GM19372 (cell line): ENCODE measurements at regions not wholly inside any gene's neighbourhood (a gene's known extent, or its start where the extent isn't known, plus 50 kb on each side); places are given as distances from the start of the nearest gene placed in this dataset.
"Not testable (repeated sequence)": the region's sequence is repeated elsewhere in the genome, so short reads cannot be mapped to it uniquely, and the experiment has no call there.

Experiments used
- ATAC-seq: cut with Tn5 transposase; IDR thresholded peaks from one replicate; pipeline ENCODE4 v1.9.1; 2021; ENCODE audit warnings: mild to moderate bottlenecking, low read depth, moderate library complexity; ENCODE audit not compliant: unreplicated experiment

DNA sequence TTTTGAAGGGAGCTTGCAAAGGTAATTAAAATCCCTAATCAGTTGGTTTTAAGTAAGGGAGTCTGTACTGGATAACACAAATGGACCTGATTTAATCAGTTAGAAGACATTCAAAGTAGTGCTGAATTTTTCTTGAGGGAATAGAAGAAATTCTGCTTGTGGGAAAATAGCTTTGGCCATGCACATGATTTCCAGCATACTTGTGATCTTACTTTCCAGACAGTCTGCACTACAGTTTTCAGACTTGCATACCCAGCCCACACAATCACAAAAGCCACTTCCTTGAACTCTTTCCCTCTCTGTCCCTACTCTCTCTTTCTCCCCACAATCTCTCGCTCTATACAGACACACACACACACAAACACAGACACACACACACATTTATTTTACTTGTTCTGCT, 852.1 kb downstream of the PLA2G4A start:
- ATAC-seq: no peak

DNA sequence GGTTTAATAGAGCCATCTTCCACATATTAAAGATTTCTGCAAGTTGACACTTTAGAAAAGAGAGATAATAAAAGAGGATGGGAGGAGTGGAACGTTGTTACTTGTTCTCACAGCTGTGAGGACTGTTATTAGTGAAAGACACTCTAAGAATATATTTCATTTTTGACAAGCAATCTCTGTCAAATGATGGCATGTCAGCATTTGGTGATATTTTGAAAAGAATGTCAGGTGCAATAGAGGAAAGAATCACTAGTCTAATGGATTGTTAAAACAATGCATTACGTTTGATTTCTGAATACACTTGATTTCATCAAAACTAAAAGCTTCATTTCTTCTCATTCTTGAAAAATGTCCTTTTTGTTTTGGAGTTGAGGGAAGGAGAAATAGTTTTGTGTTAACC, 853.4 kb downstream of the PLA2G4A start:
- no peak for ATAC-seq

- ATAC-seq: no peak
Measured at GRCh38 chr1:187685333-187685732, 856.6 kb downstream of the PLA2G4A start.

DNA sequence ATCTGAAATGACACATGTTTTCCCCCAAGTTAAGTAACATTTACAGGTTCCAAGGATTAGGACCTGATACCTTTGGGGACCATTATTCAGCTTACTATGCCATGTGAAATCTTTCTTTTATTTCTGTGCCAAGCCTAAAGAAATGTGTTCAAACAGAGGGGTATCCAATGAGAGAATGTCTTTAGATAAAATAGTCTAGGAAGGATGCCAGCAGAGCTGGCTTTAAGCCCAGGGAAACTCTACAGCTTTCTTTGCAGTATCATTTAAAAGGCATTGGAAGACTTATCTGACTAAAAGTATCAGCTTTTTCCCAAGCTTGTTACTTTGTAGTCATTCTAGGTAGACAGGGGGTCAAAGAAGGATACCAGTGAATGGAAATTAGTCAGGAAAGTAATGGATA, 860.4 kb downstream of the PLA2G4A start:
- ATAC-seq: no peak

GRCh38 chr1:187691439-187691838, 862.7 kb downstream of the PLA2G4A start:
- no peak for ATAC-seq

DNA sequence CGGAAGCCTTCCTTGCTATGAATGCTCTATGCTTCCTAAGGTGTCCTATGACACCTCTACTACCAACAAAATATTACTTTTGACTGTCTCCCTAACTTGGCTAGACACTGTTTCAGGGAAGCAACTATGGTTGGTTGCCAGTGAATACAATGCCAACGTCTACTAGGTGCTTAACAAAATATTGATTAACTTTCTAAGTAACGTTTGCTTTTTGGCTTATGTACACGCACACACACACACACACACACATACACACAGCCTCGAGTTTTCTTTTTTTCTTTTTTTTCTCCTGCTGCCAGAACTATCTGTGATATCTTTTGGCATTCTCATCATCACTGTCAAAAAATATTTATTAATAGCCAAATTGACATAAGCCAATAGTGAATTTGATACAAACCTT, 864.0 kb downstream of the PLA2G4A start:
- ATAC-seq: no peak

DNA sequence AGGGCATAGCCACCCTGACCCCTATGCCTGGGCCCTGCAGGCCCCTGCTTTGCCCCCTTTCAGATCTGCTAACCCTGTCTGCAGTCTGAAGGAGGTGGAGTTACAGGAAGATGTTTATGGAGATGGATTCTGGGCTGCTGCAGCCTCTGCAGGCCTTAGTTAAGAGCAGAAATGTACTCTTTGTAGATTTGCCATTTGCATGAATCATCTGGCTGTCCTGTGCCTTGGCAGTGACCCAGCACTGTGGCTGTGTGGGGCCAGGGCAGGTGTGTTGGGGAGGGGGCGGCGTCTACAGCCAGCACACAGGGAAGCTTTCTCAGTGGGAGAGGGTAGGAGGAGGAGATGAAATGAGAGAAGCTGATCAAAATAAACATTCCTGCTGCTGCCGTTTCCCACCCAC, 867.3 kb downstream of the PLA2G4A start:
- no peak for ATAC-seq

DNA sequence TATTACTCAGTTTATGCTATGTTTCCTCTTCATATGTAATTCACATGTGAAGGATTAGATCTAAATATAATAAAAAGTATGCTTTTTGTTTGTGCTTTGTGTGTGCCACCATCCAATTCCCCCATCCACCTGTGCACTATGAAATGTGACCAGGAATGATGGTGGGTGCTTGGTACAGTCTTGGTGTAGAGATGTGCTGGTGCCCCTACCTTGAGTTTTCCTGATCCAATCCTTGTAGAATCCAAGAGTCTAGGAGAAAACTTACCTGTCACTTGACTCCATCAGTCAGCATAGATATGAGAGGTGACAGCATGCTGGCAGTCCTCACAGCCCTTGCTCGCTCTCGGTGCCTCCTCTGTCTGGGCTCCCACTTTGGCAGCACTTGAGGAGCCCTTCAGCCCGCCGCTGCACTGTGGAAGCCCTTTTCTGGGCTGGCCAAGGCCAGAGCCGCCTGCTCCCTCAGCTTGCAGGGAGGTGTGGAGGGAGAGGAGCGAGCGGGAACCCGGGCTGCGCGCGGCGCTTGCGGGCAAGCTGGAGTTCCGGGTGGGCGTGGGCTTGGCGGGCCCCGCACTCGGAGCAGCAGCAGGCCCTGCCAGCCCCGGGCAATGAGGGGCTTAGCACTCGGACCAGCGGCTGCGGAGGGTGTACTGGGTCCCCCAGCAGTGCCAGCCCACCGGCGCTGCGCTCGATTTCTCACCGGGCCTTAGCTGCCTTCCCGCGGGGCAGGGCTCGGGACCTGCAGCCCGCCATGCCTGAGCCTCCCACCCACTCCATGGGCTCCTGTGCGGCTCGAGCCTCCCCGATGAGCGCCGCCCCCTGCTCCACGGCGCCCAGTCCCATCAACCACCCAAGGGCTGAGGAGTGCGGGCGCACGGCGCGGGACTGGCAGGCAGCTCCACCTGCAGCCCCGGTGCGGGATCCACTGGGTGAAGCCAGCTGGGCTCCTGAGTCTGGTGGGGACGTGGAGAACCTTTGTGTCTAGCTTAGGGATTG, 874.7 kb downstream of the PLA2G4A start:
- not testable (repeated sequence) for ATAC-seq

DNA sequence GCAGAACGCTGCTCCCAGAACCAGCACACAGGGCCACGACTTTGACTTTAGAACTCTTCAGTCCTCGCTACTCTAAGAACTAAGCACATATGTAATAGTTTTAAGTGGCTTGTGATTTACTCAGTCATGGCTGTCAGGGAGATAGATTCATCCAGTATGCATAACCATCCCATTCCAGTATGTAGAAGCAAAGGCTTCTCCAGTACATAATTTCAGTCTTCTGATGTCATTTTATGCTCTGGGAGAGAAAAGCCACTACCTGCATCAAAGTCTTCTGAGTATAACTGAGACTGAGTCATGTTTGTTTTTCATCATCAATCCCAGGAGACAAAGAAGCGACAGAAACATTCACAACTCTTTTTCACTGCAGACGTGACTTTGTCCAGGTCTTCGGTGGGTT, 885.7 kb downstream of the PLA2G4A start:
- ATAC-seq: no peak

- ATAC-seq: no peak
Measured at GRCh38 chr1:187715483-187715882, 886.7 kb downstream of the PLA2G4A start.

GRCh38 chr1:187716160-187716559, 887.4 kb downstream of the PLA2G4A start:
- ATAC-seq: no peak

DNA sequence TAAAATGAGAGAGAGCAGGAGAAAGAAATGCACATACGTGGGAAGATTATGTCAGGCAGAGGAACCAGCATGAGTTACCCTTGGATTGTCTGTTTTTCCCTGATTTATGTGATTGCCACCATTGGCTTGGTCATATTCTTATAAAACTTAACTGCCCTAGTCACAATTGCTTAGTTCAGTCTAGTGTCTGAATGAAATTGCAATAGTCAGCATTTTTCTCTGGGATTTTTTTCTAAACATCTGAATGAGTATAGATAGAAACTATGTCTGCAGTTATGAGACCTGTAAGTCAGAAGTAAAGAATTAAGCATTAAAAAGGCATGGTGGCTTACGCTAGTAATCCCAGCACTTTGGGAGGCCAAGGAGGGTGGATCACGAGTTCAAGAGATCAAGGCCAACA, 889.8 kb downstream of the PLA2G4A start:
- no peak for ATAC-seq

DNA sequence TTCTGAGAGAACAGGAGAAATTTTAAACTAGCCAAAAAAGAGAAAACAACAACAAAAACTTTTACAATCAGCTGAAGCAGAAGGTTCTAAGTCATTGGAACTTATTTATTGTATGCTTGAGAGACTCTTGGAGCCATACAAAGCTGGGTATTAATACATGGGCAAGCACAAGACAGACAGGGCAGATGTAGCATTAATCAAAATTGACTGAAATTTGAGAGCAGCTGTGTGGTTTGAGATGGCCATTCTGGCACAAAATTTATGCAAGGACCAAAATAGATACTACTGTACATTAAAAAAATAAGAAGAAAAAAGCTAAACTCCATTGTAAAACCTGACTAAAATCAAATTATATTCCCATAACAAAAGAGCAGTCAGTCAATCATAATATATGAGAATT, 892.5 kb downstream of the PLA2G4A start:
- ATAC-seq: no peak

- no peak for ATAC-seq
Measured at GRCh38 chr1:187725216-187725615, 896.5 kb downstream of the PLA2G4A start.

GRCh38 chr1:187733232-187733631, 904.5 kb downstream of the PLA2G4A start:
- ATAC-seq: no peak

GRCh38 chr1:187734427-187734826, 905.7 kb downstream of the PLA2G4A start:
- no peak for ATAC-seq

GRCh38 chr1:187744665-187745064, 915.9 kb downstream of the PLA2G4A start:
- no peak for ATAC-seq

GRCh38 chr1:187755536-187755935, 926.8 kb downstream of the PLA2G4A start:
- no peak for ATAC-seq

- ATAC-seq: not testable (repeated sequence)
Measured at GRCh38 chr1:187756684-187757083, 927.9 kb downstream of the PLA2G4A start.

GRCh38 chr1:187759825-187760333, 931.1 kb downstream of the PLA2G4A start:
- ATAC-seq: no peak

DNA sequence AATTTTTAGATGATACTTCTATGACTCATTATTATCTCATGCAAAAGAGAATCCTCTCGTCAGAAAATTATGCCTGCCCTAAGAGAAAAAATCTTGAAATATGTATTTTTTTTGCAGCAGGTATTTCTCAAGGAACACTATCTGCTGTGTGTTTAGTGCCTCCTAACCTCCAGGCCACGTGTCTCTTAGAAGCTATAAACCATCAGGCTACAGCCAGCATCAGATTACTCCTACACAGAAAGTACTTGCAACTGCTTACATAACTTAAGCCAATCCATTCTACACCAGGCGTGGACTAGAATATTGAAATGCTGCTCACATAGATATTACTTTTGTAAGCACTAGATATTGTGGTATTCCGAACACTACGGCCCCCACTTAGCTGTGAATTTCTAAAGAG, 933.4 kb downstream of the PLA2G4A start:
- ATAC-seq: no peak

- no peak for ATAC-seq
Measured at GRCh38 chr1:187763465-187763864, 934.7 kb downstream of the PLA2G4A start.
